NOMO-1 treated with DMSO at 0.1 percent for 48 hours (cell line): ENCODE measurements at regions not wholly inside any gene's neighbourhood (a gene's known extent, or its start where the extent isn't known, plus 50 kb on each side); places are given as distances from the start of the nearest gene placed in this dataset.

Experiments
- DNase-seq: peaks from one replicate; lab custom pipeline; 2025; ENCODE audit not compliant: unreplicated experiment; lab: John Stamatoyannopoulos, UW

DNA sequence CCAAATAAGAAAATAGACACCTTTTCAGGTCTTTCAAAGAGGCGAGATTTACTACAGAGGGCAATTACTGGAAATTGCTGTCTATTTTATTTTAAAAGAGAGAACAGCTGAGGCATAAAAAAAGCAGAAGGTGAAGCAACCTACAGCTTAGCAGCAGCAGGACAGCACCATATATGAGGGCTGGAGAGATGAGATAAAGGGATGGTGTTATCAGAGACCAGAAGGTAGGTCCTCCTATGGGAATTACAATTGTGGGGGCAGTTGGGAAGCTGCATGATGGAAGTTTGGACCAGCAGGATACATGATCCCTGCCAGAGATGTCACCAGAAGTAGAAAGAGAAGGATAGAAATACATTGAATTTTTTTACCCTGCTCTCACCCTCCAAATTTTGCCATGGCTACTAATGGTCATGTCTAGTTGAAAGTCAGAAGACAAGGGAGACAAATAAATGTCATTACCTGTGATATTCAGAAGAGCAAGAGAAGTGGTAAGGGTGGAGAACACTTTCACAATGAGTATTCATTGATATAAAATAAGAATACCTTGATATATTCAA is 77.2 kb upstream of the CALCR start:
- DNase-seq: no peak

- no peak for DNase-seq
These were observed 72.0 kb upstream of the CALCR start for GRCh38 chr7:93646538-93646937.

DNA sequence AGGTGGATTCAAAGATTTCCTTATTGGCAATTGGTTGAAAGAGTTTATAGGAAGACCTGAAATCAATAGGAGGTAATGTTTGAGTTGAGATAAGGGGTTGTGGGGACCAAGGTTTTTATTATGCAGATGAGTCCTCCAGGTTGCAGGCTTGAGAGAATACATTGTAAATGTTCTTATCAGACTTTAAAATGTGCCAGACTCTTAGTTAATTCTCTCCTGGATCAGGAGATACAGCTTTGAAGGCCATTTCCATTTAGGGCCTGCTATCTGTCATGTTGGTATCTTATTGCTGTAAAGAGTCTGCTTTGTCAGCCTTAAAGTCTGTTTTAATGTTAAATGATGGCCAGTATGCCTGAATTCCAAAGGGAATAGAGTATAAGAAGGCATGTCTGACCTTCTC is 61.8 kb upstream of the CALCR start:
- no peak for DNase-seq

GRCh38 chr7:93632371-93632770 is 57.8 kb upstream of the CALCR start:
- DNase-seq: no peak

- DNase-seq: no peak
These were observed 54.8 kb upstream of the CALCR start for GRCh38 chr7:93629291-93629801.

DNA sequence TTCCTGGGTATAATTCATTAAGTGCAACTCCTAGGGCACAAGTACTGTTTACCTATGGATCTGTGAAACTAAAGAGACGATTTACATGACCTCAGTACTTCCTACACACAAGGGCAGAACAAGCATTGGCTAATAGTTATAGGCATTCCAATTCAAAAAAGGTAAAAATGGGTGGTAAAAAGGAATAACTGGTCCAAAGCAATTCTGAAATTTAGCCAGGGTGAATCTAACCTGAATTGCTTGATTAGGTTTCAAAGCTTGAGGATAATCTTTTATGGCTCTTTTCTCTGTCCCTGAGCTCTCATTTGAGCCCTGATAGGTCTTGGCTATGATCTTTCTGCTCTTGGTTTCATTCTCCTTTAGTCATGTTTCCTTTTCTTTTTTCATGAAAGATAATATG is 52.3 kb upstream of the CALCR start:
- DNase-seq: no peak
